Central memory CD8-positive, alpha-beta T cell (primary cell): ENCODE measurements at regions not wholly inside any gene's neighbourhood (a gene's known extent, or its start where the extent isn't known, plus 50 kb on each side); places are given as distances from the start of the nearest gene placed in this dataset.
"Not testable (repeated sequence)": the region's sequence is repeated elsewhere in the genome, so short reads cannot be mapped to it uniquely, and the experiment has no call there.

Experiments
- ATAC-seq: fragments of 150-1000 bp; cut with Tn5 transposase; replicated peaks from 2 replicates; pipeline ENCODE4 v1.10.0; 2022; ENCODE audit warnings: mild to moderate bottlenecking, moderate FRiP score, moderate number of reproducible peaks; ENCODE audit not compliant: poor library complexity, severe bottlenecking; ENCODE audit errors: extremely low read depth
- DNase-seq, 2 donors: peaks; one replicate each; pipeline ENCODE4 v3.0.0; 2021; ENCODE audit warnings: low spot score in 2 of 2
- H3K27ac Mint-ChIP-seq: one replicate; pipeline ENCODE4 v1.8.0; 2022; ENCODE audit warnings: low read depth, mild to moderate bottlenecking, moderate library complexity, mixed read lengths
- H3K27me3 Mint-ChIP-seq: one replicate; pipeline ENCODE4 v1.8.0; 2022; ENCODE audit warnings: mixed read lengths
- H3K36me3 Mint-ChIP-seq: one replicate; pipeline ENCODE4 v1.8.0; 2022; ENCODE audit warnings: mild to moderate bottlenecking, moderate library complexity, mixed read lengths; ENCODE audit not compliant: insufficient read depth
- H3K4me1 Mint-ChIP-seq: one replicate; pipeline ENCODE4 v1.8.0; 2022; ENCODE audit warnings: mixed read lengths
- H3K4me3 Mint-ChIP-seq: one replicate; pipeline ENCODE4 v1.8.0; 2022; ENCODE audit warnings: mild to moderate bottlenecking, moderate library complexity, mixed read lengths
- H3K9me3 Mint-ChIP-seq: one replicate; pipeline ENCODE4 v1.8.0; 2022; ENCODE audit warnings: mixed read lengths

- Mint-ChIP-seq H3K4me1 (no peaks in the 10 kb centered on the region), H3K4me3 (no peak overlapping the region), H3K27ac (no peak overlapping the region), H3K36me3 (no peaks in the 10 kb centered on the region), H3K9me3 (peaks cover 6% of the 10 kb centered on the region), H3K27me3 (peaks cover 35% of the 10 kb centered on the region)
- no peak for ATAC-seq
- DNase-seq: no peak
Observed at GRCh38 chr2:129816813-129817574, 162.5 kb upstream of the RAB6C start.

GRCh38 chr2:129819855-129820254, 159.6 kb upstream of the RAB6C start:
- Mint-ChIP-seq H3K27me3 (peaks cover 17% of the 10 kb centered on the region), H3K4me3 (no peak overlapping the region), H3K27ac (no peak overlapping the region), H3K9me3 (peaks cover 6% of the 10 kb centered on the region), H3K36me3 (no peaks in the 10 kb centered on the region), H3K4me1 (no peaks in the 10 kb centered on the region)
- DNase-seq: no peak
- no peak for ATAC-seq

GRCh38 chr2:129820908-129821307, 158.6 kb upstream of the RAB6C start:
- ATAC-seq (no peak), DNase-seq (no peak)
- peaks cover 20% of the 10 kb centered on the region for H3K27me3 Mint-ChIP-seq
- H3K9me3 Mint-ChIP-seq: peaks cover under 1% of the 10 kb centered on the region
- H3K4me3 Mint-ChIP-seq: no peak overlapping the region
- no peak overlapping the region for H3K27ac Mint-ChIP-seq
- no peaks in the 10 kb centered on the region for H3K36me3 Mint-ChIP-seq
- no peaks in the 10 kb centered on the region for H3K4me1 Mint-ChIP-seq

GRCh38 chr2:129821445-129821844, 158.0 kb upstream of the RAB6C start:
- no peak overlapping the region for H3K27ac Mint-ChIP-seq
- no peaks in the 10 kb centered on the region for H3K4me1 Mint-ChIP-seq
- no peaks in the 10 kb centered on the region for H3K9me3 Mint-ChIP-seq
- H3K27me3 Mint-ChIP-seq: peaks cover 20% of the 10 kb centered on the region
- H3K4me3 Mint-ChIP-seq: no peak overlapping the region
- no peak for DNase-seq
- no peak for ATAC-seq
- H3K36me3 Mint-ChIP-seq: no peaks in the 10 kb centered on the region

- Mint-ChIP-seq H3K36me3 (no peaks in the 10 kb centered on the region), H3K9me3 (no peaks in the 10 kb centered on the region), H3K4me3 (no peak overlapping the region), H3K27me3 (peaks cover 23% of the 10 kb centered on the region), H3K27ac (no peak overlapping the region), H3K4me1 (no peaks in the 10 kb centered on the region)
- ATAC-seq: no peak
- no peak for DNase-seq
Observed at GRCh38 chr2:129823044-129823443, 156.4 kb upstream of the RAB6C start.

- DNase-seq: no peak
- H3K27ac Mint-ChIP-seq: no peak overlapping the region
- no peak overlapping the region for H3K4me3 Mint-ChIP-seq
- ATAC-seq: no peak
- peaks cover 43% of the 10 kb centered on the region for H3K27me3 Mint-ChIP-seq
- no peaks in the 10 kb centered on the region for H3K4me1 Mint-ChIP-seq
- no peaks in the 10 kb centered on the region for H3K36me3 Mint-ChIP-seq
- H3K9me3 Mint-ChIP-seq: no peaks in the 10 kb centered on the region
Observed at GRCh38 chr2:129827311-129828090, 152.0 kb upstream of the RAB6C start.

- no peak overlapping the region for H3K27ac Mint-ChIP-seq
- no peak overlapping the region for H3K4me3 Mint-ChIP-seq
- no peaks in the 10 kb centered on the region for H3K4me1 Mint-ChIP-seq
- no peaks in the 10 kb centered on the region for H3K9me3 Mint-ChIP-seq
- no peaks in the 10 kb centered on the region for H3K36me3 Mint-ChIP-seq
- ATAC-seq: no peak
- DNase-seq: no peak
- H3K27me3 Mint-ChIP-seq: peaks cover 43% of the 10 kb centered on the region
Observed at GRCh38 chr2:129828792-129829191, 150.7 kb upstream of the RAB6C start.

GRCh38 chr2:129829588-129829987, 149.9 kb upstream of the RAB6C start:
- Mint-ChIP-seq H3K27me3 (peaks cover 39% of the 10 kb centered on the region), H3K36me3 (peaks cover under 1% of the 10 kb centered on the region), H3K4me1 (no peaks in the 10 kb centered on the region), H3K4me3 (no peak overlapping the region), H3K9me3 (no peaks in the 10 kb centered on the region), H3K27ac (no peak overlapping the region)
- ATAC-seq (no peak), DNase-seq (no peak)

- Mint-ChIP-seq H3K27me3 (peaks cover 31% of the 10 kb centered on the region), H3K27ac (no peak overlapping the region), H3K4me3 (no peak overlapping the region), H3K36me3 (peaks cover 4% of the 10 kb centered on the region), H3K4me1 (no peaks in the 10 kb centered on the region), H3K9me3 (no peaks in the 10 kb centered on the region)
- no peak for DNase-seq
- ATAC-seq: no peak
Observed at GRCh38 chr2:129831018-129831417, 148.4 kb upstream of the RAB6C start.

- H3K9me3 Mint-ChIP-seq, ATAC-seq, DNase-seq, H3K27ac Mint-ChIP-seq, H3K36me3 Mint-ChIP-seq, H3K4me1 Mint-ChIP-seq, H3K4me3 Mint-ChIP-seq: not testable (repeated sequence)
- peaks cover 24% of the 10 kb centered on the region for H3K27me3 Mint-ChIP-seq
Observed at GRCh38 chr2:129833465-129833864, 146.0 kb upstream of the RAB6C start.

- ATAC-seq: no peak
- DNase-seq: no peak
- Mint-ChIP-seq H3K27me3 (peaks cover 77% of the 10 kb centered on the region), H3K4me3 (no peak overlapping the region), H3K4me1 (no peaks in the 10 kb centered on the region), H3K27ac (no peak overlapping the region), H3K9me3 (no peaks in the 10 kb centered on the region), H3K36me3 (no peaks in the 10 kb centered on the region)
Observed at GRCh38 chr2:129847043-129847442, 132.4 kb upstream of the RAB6C start.

GRCh38 chr2:129849559-129850160, 129.8 kb upstream of the RAB6C start:
- ATAC-seq (peak; percentile 84), DNase-seq (no peak)
- no peaks in the 10 kb centered on the region for H3K36me3 Mint-ChIP-seq
- no peaks in the 10 kb centered on the region for H3K9me3 Mint-ChIP-seq
- H3K27ac Mint-ChIP-seq: no peak overlapping the region
- no peaks in the 10 kb centered on the region for H3K4me1 Mint-ChIP-seq
- H3K4me3 Mint-ChIP-seq: no peak overlapping the region
- H3K27me3 Mint-ChIP-seq: peaks cover 56% of the 10 kb centered on the region

- no peak overlapping the region for H3K27ac Mint-ChIP-seq
- H3K27me3 Mint-ChIP-seq: peaks cover 16% of the 10 kb centered on the region
Observed at GRCh38 chr2:129857200-129857599, 122.3 kb upstream of the RAB6C start.

More at GRCh38 chr2:129857200-129857599, 122.3 kb upstream of the RAB6C start:
- H3K9me3 Mint-ChIP-seq: no peaks in the 10 kb centered on the region
- H3K4me3 Mint-ChIP-seq: no peak overlapping the region
- no peaks in the 10 kb centered on the region for H3K4me1 Mint-ChIP-seq
- peaks cover 2% of the 10 kb centered on the region for H3K36me3 Mint-ChIP-seq
- DNase-seq: no peak
- ATAC-seq: no peak
